GM21737 (cell line): ENCODE measurements at regions not wholly inside any gene's neighbourhood (a gene's known extent, or its start where the extent isn't known, plus 50 kb on each side); places are given as distances from the start of the nearest gene placed in this dataset.

Experiments
- ATAC-seq: cut with Tn5 transposase; IDR thresholded peaks from one replicate; pipeline ENCODE4 v1.9.1; 2021; ENCODE audit warnings: mild to moderate bottlenecking, moderate library complexity; ENCODE audit not compliant: unreplicated experiment

DNA sequence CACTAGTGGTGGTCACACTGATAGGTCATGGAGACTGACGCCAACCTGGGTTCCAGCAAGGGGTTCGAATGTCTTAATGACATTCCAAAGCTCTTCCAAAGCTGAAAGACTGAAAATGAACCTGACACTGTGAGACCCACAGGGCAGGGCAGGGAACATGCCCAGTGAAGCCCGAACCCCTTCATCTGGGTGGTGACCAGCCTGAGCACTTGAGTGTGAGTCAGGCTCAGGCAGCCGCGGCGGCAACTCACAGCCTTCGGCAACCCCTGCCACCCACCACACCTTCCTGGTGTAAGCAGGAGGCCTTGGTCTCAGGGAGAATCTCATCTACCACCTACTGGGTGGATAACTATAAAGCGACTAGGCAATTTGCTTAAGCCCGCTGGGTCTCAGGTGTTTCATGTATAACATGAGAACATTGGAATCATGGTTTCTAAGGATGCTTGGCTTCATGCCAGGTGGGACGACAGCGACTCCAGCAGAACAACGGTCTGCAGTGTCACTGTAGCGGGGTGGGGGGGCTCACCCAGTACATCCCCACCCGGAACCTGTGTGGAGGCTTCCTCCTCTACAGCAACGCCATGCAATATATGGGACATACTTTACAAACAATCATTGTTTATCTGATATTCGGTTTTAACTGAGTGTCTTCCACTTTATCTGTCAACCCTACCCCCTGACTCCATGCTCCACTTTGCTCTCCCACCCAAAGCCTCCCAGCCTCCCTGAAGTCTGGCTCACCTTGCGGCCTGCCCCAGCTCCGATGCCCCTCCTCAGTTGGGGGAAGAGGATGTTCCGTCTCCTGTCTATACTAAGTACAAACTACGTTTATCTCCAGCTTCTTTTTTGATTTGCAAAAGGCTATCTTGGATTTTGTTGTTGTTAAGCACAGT lies 125.0 kb upstream of the MEF2A start:
- ATAC-seq = no peak

DNA sequence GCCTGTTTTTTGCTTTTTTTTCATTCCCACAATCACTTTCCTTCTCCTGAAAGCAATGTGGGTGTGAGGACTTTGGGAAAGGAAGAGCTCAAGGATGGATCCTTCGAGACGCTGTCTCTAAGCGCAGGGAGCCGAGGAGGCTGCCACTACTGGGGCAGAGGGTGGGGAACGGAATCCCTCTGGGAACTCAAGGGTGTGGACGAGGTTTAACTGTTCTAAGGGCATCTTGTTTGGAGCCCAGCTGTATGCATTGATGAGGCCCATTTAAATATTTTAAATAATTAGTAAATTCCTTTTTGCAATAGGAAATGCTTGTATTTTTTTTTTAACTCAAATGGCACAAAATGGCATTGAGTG lies 124.4 kb upstream of the MEF2A start:
- no peak for ATAC-seq

DNA sequence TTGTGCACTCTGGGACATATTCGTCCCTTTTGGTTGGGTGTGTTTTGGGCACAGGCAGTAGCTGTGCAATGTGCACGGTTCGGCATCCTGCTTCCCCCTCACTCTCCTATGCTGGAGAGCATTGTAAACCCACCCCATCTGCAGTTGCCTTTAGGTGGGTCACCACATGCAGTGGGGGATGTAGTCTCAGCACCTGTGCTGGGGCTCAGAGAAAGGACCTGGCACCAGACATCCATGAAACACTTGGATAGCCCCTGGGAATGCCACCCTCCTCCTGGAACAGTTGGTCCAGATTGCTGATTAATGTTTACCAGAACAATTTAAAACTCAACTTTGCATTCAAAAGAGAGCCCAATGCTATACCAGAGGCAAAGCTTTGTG lies 123.9 kb upstream of the MEF2A start:
- ATAC-seq = no peak

DNA sequence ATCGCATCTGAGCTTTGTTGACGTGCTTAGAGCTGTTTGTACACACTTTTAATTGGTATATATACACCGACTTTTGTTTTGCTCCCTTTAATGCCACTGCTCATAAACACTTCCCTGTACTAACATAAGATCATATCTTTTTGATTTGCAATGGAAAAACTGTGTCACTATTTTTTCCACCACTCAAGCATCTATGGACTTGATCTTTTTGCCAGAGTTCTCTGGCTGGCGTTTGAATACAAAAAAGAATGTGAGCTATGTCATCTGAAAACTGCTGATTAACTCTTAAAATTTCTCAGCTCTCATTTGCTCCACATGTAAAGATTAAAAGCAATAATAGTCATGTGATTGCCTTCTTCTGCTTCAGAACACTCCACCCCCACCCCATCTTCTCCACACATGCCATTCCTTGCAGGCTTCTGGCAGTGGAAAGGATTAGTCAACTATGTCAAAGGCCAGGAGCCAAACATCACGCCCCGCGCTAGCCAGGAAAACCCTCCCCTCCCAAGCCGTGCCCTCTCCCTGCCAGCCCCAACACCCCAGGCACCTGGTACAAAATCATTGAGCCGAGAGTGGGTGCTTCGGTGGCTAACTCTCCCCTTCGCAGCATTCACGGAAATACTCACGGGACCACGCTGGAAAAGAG lies 123.4 kb upstream of the MEF2A start:
- ATAC-seq = no peak

DNA sequence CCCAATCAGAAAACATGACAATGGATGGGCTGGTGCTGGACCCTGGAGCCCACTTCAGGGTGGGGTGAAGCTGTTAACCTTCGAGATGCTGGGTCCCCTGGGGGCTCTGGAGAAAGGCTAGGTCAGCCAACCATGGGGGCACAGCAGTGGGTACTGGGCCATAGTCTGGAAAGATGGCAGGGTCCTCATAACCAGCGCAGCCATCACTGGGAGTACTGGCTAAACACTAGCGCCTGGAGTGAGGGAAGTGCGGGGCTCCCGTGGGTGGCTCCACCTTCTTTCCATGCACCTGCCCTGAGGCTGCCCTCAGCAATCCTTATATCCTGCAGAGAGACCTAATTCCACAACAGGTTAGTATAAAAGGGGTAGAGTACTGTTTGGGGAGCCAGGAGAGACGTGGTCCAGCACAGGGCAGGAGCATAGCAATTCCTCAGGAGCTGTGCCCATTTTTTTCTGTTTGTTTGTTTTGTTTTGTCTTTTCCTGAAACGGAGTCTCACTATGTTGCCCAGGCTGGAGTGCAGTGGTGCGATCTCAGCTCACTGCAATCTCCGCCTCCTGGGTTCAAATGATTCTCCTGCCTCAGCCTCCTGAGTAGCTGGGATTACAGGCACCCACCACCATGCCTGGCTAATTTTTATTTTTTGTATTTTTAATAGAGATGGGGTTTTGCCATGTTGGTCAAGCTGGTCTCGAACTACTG lies 122.6 kb upstream of the MEF2A start:
- no peak for ATAC-seq

DNA sequence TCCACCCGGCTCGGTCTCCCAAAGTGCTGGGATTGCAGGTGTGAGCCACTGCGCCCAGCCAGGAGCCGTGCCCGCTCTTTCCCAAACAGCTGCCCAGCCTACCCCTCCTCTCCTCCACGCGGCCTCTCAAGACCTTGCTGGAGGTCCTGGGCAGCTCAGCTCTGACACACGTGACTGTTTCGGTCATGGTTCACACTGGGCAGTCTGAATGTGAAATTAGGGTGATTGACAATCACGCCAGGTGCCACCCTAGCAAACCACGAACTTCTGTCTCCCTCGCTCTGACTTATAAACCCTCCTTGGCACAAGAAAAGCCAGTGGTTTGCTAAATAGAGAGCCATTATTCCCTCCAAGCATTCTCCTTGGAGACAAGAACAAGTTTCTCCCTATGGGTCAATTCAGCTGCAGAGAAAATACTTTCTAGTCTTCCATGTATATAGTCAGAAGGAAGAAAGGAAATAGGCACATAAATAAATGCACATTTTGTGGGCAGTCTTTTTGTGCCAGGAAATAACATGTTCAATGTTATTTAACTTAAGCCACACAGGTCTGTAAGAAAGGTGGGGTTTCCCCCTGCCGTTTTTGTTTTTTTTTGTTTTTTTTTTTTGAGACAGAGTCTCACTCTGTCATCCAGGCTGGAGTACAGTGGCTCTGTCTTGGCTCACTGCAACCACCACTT lies 121.9 kb upstream of the MEF2A start:
- ATAC-seq = no peak

DNA sequence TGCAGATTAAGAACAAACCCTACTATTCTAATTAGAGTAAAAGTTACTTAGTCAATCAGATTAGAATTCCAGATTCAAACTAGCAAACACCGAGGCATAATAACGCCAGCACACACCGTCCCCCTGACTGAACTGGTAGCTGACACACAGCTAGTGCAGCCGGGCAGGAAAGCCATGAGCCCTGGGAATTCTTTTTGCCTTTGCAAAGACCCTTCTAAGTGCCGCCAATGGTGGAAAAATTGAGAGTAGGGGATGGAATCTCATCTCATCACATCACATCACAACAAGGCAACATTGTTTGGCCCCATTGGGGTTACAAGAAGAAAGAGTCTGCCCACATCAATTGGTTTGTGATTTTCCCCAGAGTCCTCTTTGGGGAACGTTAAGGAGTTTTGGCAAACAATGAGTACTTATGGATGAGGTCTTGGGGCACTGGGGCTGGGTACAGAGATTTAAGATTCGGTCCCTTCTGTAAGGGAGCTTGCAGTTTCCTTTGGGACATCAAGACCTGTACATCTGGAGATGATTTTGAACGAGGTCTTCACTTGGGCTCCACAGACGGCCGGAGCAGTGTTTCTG lies 120.4 kb upstream of the MEF2A start:
- no peak for ATAC-seq

DNA sequence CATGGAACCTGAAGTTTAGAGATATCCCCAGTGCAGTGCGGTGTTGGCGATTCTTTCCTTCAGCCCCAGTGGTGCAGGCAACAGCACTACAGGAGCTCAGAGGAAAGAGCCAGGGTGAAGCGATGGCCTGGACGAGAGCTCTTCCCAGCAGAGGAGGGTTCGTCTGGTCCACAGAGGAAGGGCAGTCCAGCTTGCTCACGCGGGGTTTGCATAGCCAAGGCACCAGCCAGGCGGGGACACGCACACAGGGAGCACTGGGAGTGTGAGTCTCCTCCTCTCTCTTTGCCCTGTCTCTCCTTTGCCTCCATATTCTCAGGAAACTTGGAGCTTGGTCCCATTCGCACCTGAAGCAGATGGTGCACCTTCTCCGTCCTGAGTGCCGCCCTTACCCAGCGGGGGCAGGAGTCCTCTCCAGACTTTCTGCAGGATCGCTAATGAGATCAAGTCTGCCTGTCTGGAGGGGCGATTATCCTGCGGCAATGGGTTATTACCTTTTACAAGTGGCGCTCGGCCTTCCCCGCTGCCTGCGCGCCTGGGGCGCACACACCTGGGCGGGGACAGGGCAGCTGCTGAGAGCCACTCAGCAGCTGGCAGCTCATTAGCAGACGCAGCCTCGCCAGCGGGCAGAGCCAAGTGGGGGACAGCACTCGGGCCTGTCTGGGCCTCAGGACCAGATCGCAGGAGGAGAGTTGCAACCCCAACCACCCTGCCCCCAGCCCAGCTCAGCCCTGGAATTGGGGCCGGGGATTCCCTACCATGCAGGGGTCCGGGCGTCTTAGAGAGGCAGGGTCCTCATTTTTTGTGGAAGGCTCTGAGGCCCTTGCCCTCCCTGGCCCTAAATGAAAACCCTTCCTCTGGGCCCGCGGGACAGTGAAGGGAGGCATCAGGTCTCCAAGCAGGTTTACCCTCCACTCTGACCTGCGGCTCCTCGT lies 119.0 kb upstream of the MEF2A start:
- ATAC-seq = no peak

DNA sequence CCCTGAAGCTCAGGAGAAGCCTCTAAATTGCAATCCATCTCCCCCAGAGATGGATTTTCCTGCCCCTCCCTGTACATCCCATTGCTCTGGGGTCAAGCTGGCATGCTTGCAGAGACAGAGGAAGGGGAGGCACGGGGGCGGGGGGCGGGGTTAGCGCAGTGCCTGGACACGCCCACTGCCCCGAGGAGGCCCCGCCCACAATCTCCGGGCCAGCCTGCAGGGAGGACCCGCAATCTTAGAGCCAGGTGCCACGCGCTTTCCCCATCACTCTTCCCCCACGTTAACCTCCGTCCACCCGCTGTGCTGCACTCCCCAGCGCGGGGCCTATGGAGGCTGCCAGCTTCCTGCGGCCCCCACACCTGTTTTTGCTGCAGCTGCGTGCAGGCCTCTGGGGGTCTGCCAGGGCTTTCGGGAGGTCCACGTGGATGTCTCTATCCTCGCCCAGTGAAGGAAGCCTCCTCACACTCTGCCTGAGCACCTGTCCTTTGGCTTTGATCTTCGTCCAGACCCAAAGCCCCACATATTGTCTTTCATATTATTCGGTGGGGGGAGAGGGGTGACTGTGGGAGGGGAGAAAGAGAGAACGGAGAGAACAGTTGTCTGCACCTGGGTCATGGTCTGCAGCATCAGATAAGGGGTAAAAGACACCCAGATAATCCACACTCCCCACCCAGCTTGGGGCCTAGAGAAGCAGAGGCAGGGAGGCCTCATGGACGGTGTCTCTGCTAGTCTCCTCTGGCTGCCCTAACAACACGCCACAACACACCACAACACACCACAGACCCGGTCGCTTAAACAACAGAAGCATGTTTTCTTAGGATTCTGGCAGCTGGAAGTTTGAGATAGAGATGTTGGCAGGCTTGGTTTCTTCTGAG lies 118.0 kb upstream of the MEF2A start:
- ATAC-seq = no peak

DNA sequence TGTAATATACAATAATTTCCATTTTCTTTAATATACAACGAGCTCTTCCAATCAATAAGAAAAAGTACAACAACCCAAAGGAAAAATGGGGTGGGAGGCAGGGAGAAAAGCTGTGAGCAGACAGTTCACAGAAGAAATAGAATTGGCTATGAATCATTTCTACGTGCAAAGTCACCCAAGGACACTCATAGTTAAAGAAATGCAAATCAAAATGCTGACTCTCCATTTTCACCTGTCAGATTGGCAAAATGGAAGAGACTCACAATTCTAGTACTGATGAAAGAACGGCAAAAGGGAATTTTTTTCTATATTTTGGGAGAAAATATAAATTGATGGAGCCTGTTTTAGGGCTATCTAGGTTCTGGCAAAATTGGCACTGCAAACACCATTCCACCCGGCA lies 116.3 kb upstream of the MEF2A start:
- ATAC-seq = no peak

DNA sequence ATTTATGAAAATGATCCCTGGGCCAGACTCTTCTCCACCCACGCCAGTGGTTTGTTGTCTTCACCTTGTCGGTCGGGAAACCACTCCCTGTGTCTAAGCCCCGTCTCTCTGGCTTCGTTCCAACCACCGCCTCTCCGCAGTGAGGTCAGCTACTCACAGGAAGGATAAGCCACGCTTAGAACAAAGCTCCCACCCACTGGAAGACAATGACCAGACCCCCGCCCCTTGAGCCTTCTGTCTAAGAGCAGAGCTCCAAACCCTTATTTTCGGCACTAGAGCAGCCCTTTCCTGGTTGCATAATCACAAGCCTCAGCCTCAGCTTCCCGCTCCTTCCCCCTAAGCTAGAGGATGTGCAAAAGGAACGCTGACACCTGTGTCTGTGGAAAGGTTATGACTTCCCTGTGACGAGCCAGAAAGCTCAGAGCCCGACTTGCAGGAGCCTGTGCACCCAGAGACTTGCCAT lies 114.9 kb upstream of the MEF2A start:
- ATAC-seq = no peak

DNA sequence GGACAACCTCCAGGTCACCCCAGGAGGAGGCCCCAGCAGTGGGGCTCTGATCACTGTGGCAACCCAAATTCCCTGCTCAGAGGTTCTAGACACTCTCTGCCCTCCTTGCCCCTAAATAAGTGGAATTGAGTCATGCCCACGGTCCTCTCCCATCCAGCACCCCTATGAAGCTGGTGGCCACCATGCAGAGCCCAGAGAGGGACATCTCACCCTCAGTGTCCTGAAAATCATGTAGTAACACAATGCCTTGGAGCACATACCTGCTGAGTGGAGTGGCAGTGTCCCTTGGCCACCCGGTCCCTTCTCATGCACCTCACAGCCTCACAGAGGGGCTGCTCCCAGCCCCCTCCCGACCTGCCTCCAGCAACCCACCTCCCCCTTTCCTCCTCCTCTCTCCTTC lies 114.3 kb upstream of the MEF2A start:
- ATAC-seq = no peak

DNA sequence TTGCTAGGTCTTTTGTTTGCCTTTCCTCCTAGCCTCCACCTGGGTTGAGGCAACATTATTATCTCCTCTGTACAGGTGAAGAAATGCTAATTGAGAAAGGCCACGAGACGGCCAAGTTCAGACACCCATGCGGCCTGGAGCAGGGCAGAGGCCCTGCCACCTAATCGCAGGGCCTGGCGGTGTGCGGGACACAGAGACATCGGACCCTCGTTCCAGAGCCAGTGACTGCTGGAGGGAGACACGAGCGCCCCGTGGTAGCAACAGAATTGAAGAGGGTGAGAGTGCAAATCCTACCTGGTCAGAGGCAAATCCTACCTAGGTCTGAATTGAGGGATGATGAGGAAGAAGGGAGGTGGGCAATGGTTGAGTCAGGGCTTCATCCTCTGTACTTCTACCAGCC lies 113.8 kb upstream of the MEF2A start:
- no peak for ATAC-seq

DNA sequence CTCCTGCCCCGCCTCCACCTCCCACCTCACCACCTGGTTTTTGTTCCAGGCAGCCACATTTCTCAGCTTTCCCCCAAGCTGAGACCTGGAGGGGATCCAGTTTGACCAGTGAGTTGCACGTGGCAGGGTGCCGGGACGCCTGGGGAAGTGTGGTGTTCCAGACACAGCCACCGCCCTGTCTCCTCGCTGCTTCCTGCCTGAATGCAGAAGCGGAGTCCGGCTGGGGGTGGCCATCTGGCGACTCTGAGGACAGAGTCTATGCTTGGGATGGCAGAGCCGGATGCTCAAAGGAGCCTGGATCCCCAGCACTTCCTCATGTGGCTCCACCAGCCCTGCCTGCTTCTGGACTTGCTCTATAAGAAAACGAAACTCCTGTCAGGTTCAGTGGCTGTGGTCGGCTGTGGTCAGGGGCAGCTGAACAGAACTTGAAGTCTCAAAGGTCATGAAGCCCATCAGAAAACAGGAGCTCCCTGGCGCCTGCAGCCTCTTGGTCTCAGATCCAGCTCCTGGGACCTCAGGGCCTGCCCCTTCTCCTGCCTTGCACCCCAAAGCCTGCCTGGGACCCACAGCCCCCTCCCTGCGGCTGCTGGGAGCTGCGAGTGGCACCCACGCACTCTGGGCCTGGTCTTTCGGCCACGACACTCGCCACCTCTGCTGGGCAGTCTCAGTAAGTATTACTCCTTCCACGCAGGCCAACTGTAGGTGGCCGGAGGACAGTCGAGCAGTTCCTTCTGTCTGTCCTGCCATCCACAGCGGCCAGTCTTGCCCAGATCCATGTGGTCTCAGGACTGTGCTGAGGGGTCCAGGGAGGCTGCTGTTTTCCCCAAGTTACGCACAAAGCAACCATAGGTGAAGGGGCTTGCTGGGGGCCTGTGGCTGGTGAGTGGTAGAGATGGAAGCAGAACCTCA lies 112.8 kb upstream of the MEF2A start:
- ATAC-seq = peak; percentile 85

DNA sequence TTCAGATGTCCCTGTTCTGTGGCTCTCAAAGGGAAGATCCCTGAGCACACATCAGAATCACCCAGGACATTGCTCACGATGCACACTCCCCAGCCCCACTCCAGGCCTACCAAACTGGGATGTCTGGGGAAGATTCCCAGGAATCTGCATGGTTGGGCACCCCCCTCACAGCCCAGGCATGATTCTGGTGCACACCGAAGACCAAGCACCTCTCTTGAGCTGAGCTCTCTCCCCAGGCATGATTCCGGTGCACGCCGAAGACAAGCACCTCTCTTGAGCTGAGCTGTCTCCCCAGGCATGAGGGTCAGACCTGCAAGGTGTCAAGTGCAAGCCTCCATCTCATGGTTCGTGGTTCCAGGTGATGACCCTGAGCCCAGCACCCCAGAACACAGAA lies 112.2 kb upstream of the MEF2A start:
- ATAC-seq = no peak

DNA sequence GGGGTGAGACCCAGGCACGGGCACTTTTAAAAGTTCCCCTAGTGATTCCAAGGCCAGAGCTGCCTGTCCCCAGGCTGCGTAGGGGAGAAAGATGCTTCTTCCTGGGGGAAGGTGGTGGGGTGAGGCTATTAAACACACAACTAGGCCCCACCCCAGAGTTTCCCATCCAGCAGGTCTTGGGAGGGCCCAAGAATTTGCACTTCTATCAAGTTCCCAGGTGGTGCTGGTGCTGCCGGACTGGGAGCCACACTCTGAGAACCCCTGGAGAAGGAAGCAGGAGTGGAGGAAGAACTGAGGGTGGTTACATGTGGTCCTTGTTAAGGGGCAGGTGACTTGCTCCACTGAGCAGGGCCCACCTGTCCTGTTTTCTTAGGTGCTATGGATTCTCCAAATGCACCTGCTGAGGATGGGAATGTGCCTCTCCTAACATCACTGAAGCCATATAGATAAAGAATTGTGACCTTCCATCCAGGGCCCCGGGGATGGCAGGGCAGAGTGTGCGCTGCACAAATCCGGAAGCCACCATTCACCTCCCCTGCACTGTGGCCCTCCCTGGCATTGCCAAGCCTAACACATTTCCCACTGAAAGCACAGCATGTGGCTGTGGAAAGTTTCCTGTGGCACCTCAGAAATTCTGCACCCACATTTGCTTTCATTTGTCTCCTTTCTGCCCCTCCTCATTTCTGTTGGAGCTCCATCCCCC lies 111.5 kb upstream of the MEF2A start:
- no peak for ATAC-seq
